HEK293 (cell line): ENCODE measurements at regions not wholly inside any gene's neighbourhood (a gene's known extent, or its start where the extent isn't known, plus 50 kb on each side); places are given as distances from the start of the nearest gene placed in this dataset.

Source experiments
- CTCF ChIA-PET: fragments of 350-600 bp; formaldehyde crosslinking; extraction: SDS; loops from one replicate; lab custom pipeline; 2021; ENCODE audit warnings: antibody characterized with exemption; lab: Yijun Ruan, JAX
- POLR2A ChIA-PET: fragments of 300-600 bp; formaldehyde crosslinking; extraction: SDS; loops from one replicate; lab custom pipeline; 2020; ENCODE audit warnings: antibody characterized with exemption, inconsistent platforms; lab: Yijun Ruan, JAX
- H3K27ac ChIP-seq: fragments of 200-500 bp; sonication (Bioruptor generic); 2 replicates; pipeline ENCODE4 v1.5.1; 2014; ENCODE audit warnings: low read depth, low read length, control low read depth, inconsistent platforms; ENCODE audit errors: extremely low read depth
- H3K36me3 ChIP-seq, 2 experiments: fragments of 200-500 bp in 1 of 2; sonication (Bioruptor generic) in 1 of 2; 1 replicate in 1 of 2; 2 replicates in 1 of 2; pipeline ENCODE4 v1.5.1; 2014 to 2017; ENCODE audit warnings: inconsistent platforms in 2 of 2, low read length in 2 of 2; ENCODE audit not compliant: control insufficient read depth in 2 of 2, insufficient read depth in 1 of 2
- H3K4me1 ChIP-seq: fragments of 200-500 bp; sonication (Bioruptor generic); 2 replicates; pipeline ENCODE4 v1.5.1; 2014; ENCODE audit warnings: mild to moderate bottlenecking, low read length, inconsistent platforms; ENCODE audit not compliant: control insufficient read depth, insufficient read depth
- H3K4me3 ChIP-seq: 2 replicates; pipeline ENCODE4 v1.5.1; 2011; ENCODE audit warnings: low read depth, mild to moderate bottlenecking, control low read depth, low read length, moderate library complexity
- H3K9me3 ChIP-seq: fragments of 200-500 bp; sonication (Bioruptor generic); 2 replicates; pipeline ENCODE4 v1.5.1; 2014; ENCODE audit warnings: low read depth, low read length, inconsistent platforms; ENCODE audit not compliant: control insufficient read depth, insufficient read depth
- ATF2 ChIP-seq: fragments of 450-650 bp; formaldehyde crosslinking; IDR thresholded peaks from 2 replicates; pipeline ENCODE4 v1.5.1; 2016; ENCODE audit warnings: missing biosample characterization, missing genetic modification characterization, low read depth
- GLIS2 ChIP-seq: fragments of 450-650 bp; formaldehyde crosslinking; IDR thresholded peaks from 2 replicates; pipeline ENCODE4 v1.5.1; 2016; ENCODE audit warnings: missing biosample characterization, missing genetic modification characterization
- HOXD13 ChIP-seq: sonication (generic); formaldehyde crosslinking; IDR thresholded peaks from 2 replicates; pipeline ENCODE4 v1.8.0; 2022; ENCODE audit warnings: missing genetic modification reagents, borderline replicate concordance
- KLF10 ChIP-seq: fragments of 450-650 bp; IDR thresholded peaks from 2 replicates; pipeline ENCODE4 v1.5.1; 2018; ENCODE audit warnings: missing biosample characterization, mild to moderate bottlenecking, missing genetic modification characterization
- MEIS1 ChIP-seq: sonication (generic); formaldehyde crosslinking; IDR thresholded peaks from 2 replicates; pipeline ENCODE4 v1.8.1; 2022; ENCODE audit warnings: missing genetic modification reagents, mild to moderate bottlenecking, borderline replicate concordance
- ZBTB1 ChIP-seq: fragments of 450-650 bp; formaldehyde crosslinking; IDR thresholded peaks from 2 replicates; pipeline ENCODE4 v1.5.1; 2016; ENCODE audit warnings: missing biosample characterization, missing genetic modification characterization
- ZNF175 ChIP-seq: fragments of 450-650 bp; formaldehyde crosslinking; IDR thresholded peaks from 2 replicates; pipeline ENCODE4 v1.5.1; 2016; ENCODE audit warnings: missing biosample characterization, missing genetic modification characterization
- ZNF202 ChIP-seq: fragments of 450-650 bp; formaldehyde crosslinking; IDR thresholded peaks from 2 replicates; pipeline ENCODE4 v1.5.1; 2016; ENCODE audit warnings: missing biosample characterization, missing genetic modification characterization, borderline replicate concordance
- ZNF223 ChIP-seq: fragments of 450-650 bp; formaldehyde crosslinking; IDR thresholded peaks from 2 replicates; pipeline ENCODE4 v1.5.1; 2016; ENCODE audit warnings: missing biosample characterization, missing genetic modification characterization
- ZNF23 ChIP-seq: fragments of 450-650 bp; formaldehyde crosslinking; IDR thresholded peaks from 2 replicates; pipeline ENCODE4 v1.5.1; 2016; ENCODE audit warnings: missing biosample characterization, missing genetic modification characterization, borderline replicate concordance
- ZNF239 ChIP-seq: fragments of 450-650 bp; formaldehyde crosslinking; IDR thresholded peaks from 2 replicates; pipeline ENCODE4 v1.5.1; 2016; ENCODE audit warnings: missing biosample characterization, missing genetic modification characterization
- ZNF292 ChIP-seq: fragments of 450-650 bp; formaldehyde crosslinking; IDR thresholded peaks from 2 replicates; pipeline ENCODE4 v1.5.1; 2016; ENCODE audit warnings: low read depth, missing biosample characterization, missing genetic modification characterization, borderline replicate concordance
- ZNF350 ChIP-seq: fragments of 450-650 bp; formaldehyde crosslinking; IDR thresholded peaks from 2 replicates; pipeline ENCODE4 v1.5.0; 2017; ENCODE audit warnings: missing biosample characterization, mild to moderate bottlenecking, missing genetic modification characterization
- ZNF416 ChIP-seq: fragments of 450-650 bp; formaldehyde crosslinking; IDR thresholded peaks from 2 replicates; pipeline ENCODE4 v1.5.1; 2016; ENCODE audit warnings: missing biosample characterization, missing genetic modification characterization
- ZNF488 ChIP-seq: fragments of 450-650 bp; formaldehyde crosslinking; IDR thresholded peaks from 2 replicates; pipeline ENCODE4 v1.5.1; 2016; ENCODE audit warnings: missing biosample characterization, missing genetic modification characterization
- ZNF555 ChIP-seq: fragments of 450-650 bp; formaldehyde crosslinking; conservative IDR thresholded peaks from 2 replicates; pipeline ENCODE4 v1.5.1; 2017; ENCODE audit warnings: missing biosample characterization, mild to moderate bottlenecking, missing genetic modification characterization, inconsistent platforms
- ZNF596 ChIP-seq: fragments of 450-650 bp; IDR thresholded peaks from 2 replicates; pipeline ENCODE4 v1.5.0; 2018; ENCODE audit warnings: missing biosample characterization, mild to moderate bottlenecking, missing genetic modification characterization, moderate library complexity
- ZNF660 ChIP-seq: fragments of 450-650 bp; IDR thresholded peaks from 2 replicates; pipeline ENCODE4 v1.5.1; 2018; ENCODE audit warnings: missing biosample characterization, mild to moderate bottlenecking, missing genetic modification characterization
- ZNF701 ChIP-seq: fragments of 450-650 bp; formaldehyde crosslinking; IDR thresholded peaks from 2 replicates; pipeline ENCODE4 v1.5.1; 2016; ENCODE audit warnings: missing biosample characterization, missing genetic modification characterization
- TF ChIP-seq, protein P1 (sequence below): fragments of 450-650 bp; formaldehyde crosslinking; IDR thresholded peaks from 2 replicates; pipeline ENCODE4 v1.5.1; 2017; ENCODE audit warnings: missing biosample characterization, missing genetic modification characterization
- TF ChIP-seq, protein P2 (sequence below): fragments of 450-650 bp; formaldehyde crosslinking; IDR thresholded peaks from 2 replicates; pipeline ENCODE4 v1.5.1; 2017; ENCODE audit warnings: missing biosample characterization, missing genetic modification characterization
- TF ChIP-seq, protein P3 (sequence below): fragments of 450-650 bp; formaldehyde crosslinking; IDR thresholded peaks from 2 replicates; pipeline ENCODE4; 2016; ENCODE audit warnings: missing biosample characterization, missing genetic modification characterization

DNA sequence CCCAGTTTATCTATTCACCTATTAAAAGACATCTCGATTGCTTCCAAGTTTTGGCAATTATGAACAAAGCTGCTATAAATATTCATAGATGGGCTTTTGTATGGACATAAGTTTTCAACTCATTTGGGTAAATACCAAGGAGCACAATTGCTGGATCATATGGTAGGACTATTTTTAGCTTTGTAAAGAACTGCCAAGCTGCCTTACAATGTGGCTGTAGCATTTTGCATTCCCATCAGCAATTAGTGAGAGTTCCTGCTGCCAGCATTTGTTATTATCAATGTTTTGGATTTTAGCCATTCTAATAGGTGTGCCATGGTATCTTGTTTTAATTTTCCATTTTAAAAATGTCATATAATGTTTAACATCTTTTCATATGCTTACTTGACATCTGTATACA lies 475.6 kb upstream of the NCAM2 start (continued):
- TF ChIP-seq ZNF488 (tag by site-specific recombination) (no peak), KLF10 (no peak), ZNF239 (tag by site-specific recombination) (no peak), ZBTB1 (no peak), ZNF223 (no peak), ZNF23 (tag by site-specific recombination) (no peak)

DNA sequence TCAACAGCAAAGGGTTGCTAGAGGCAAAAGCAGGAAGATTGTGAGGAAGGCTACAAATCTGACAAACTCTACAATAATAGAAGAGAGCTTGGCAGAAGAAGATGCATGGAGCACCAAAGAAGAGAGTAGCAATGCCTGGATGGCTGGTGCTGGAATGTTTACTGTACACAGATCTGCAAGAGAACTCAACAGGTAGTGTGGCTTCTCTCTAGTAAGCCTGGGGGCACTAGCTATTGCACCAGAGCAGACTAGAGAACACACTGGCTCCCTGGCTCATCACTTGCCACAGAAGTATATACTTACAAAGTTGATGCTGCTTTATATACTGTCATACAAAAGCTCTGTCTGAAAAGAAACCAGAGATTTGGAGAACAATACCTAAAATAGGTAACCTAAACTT lies 475.0 kb upstream of the NCAM2 start:
- H3K36me3 ChIP-seq, result no peaks in the 10 kb centered on the region
- ChIA-PET POLR2A (no interaction called here), CTCF (no interaction called here)
- no peaks in the 10 kb centered on the region for H3K4me1 ChIP-seq
- TF ChIP-seq ZNF175 (tag by site-specific recombination) (no peak), ZNF202 (no peak), ZBTB1 (no peak), ZNF701 (tag by site-specific recombination) (no peak), MEIS1 (no peak), GLIS2 (tag by site-specific recombination) (no peak), ZNF555 (tag by site-specific recombination) (no peak), ZNF488 (tag by site-specific recombination) (no peak), HOXD13 (CRISPR knock-in tag) (no peak), ZNF292 (no peak)
- TF ChIP-seq, protein P1, sequence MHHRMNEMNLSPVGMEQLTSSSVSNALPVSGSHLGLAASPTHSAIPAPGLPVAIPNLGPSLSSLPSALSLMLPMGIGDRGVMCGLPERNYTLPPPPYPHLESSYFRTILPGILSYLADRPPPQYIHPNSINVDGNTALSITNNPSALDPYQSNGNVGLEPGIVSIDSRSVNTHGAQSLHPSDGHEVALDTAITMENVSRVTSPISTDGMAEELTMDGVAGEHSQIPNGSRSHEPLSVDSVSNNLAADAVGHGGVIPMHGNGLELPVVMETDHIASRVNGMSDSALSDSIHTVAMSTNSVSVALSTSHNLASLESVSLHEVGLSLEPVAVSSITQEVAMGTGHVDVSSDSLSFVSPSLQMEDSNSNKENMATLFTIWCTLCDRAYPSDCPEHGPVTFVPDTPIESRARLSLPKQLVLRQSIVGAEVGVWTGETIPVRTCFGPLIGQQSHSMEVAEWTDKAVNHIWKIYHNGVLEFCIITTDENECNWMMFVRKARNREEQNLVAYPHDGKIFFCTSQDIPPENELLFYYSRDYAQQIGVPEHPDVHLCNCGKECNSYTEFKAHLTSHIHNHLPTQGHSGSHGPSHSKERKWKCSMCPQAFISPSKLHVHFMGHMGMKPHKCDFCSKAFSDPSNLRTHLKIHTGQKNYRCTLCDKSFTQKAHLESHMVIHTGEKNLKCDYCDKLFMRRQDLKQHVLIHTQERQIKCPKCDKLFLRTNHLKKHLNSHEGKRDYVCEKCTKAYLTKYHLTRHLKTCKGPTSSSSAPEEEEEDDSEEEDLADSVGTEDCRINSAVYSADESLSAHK (tag by site-specific recombination), result no peak
- no peak overlapping the region for H3K27ac ChIP-seq
- no peak overlapping the region for H3K4me3 ChIP-seq
- H3K9me3 ChIP-seq, result no peaks in the 10 kb centered on the region

GRCh38 chr21:20527731-20528460 lies 470.3 kb upstream of the NCAM2 start:
- CTCF ChIA-PET, result interaction anchor here (1.1 kb wide), 1 partner anchor 84 kb away, joined by 3 read pairs; no protein-coding TSS in a partner anchor
- TF ChIP-seq, protein P2, sequence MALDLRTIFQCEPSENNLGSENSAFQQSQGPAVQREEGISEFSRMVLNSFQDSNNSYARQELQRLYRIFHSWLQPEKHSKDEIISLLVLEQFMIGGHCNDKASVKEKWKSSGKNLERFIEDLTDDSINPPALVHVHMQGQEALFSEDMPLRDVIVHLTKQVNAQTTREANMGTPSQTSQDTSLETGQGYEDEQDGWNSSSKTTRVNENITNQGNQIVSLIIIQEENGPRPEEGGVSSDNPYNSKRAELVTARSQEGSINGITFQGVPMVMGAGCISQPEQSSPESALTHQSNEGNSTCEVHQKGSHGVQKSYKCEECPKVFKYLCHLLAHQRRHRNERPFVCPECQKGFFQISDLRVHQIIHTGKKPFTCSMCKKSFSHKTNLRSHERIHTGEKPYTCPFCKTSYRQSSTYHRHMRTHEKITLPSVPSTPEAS (tag by site-specific recombination), result no peak
- TF ChIP-seq, protein P3, sequence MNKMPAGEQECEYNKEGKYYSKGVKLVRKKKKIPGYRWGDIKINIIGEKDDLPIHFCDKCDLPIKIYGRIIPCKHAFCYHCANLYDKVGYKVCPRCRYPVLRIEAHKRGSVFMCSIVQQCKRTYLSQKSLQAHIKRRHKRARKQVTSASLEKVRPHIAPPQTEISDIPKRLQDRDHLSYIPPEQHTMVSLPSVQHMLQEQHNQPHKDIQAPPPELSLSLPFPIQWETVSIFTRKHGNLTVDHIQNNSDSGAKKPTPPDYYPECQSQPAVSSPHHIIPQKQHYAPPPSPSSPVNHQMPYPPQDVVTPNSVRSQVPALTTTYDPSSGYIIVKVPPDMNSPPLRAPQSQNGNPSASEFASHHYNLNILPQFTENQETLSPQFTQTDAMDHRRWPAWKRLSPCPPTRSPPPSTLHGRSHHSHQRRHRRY (tag by site-specific recombination), result no peak
- TF ChIP-seq ZNF596 (tag by site-specific recombination) (no peak), ZNF416 (tag by site-specific recombination) (no peak), ZNF660 (tag by site-specific recombination) (no peak), ATF2 (tag by site-specific recombination) (no peak), ZNF350 (tag by site-specific recombination) (no peak)
- Histone ChIP-seq H3K27ac (no peak overlapping the region), H3K4me3 (no peak overlapping the region), H3K36me3 (no peaks in the 10 kb centered on the region), H3K4me1 (no peaks in the 10 kb centered on the region), H3K9me3 (0 out of 2 replicates have a peak, but pooled peaks cover 2% of the 10 kb centered on the region)
- POLR2A ChIA-PET, result no interaction called here
